A549 (cell line): ENCODE measurements at regions not wholly inside any gene's neighbourhood (a gene's known extent, or its start where the extent isn't known, plus 50 kb on each side); places are given as distances from the start of the nearest gene placed in this dataset.

Experiments used
- ATAC-seq, 2 experiments: fragments of 200-7000 bp in 1 of 2; fragments of >200 bp in 1 of 2; cut with Nextera tagmentation in 1 of 2; cut with Tn5 transposase in 1 of 2; 3 replicates each; pipeline versions ENCODE4 v1.8.0 to v1.9.1; 2018 to 2020; ENCODE audit warnings: mild to moderate bottlenecking in 1 of 2, moderate library complexity in 1 of 2
- CTCF ChIA-PET: fragments of 300-600 bp; sonication (Branson Sonifier 250); formaldehyde crosslinking; extraction: SDS; loops from one replicate; lab custom pipeline; 2021; ENCODE audit warnings: antibody characterized with exemption, inconsistent platforms; lab: Yijun Ruan, JAX
- POLR2A ChIA-PET: fragments of 350-600 bp; formaldehyde crosslinking; extraction: SDS; loops from one replicate; lab custom pipeline; 2021; ENCODE audit warnings: antibody characterized with exemption, inconsistent platforms; lab: Yijun Ruan, JAX
- DNase-seq, 2 experiments: peaks; one replicate each; pipeline versions ENCODE4 v3.0.0 to v3.0.0-alpha.2; 2011 to 2016; ENCODE audit warnings: low read depth in 1 of 2, low spot score in 1 of 2
- FAIRE-seq: peaks from 2 replicates; lab custom pipeline; 2011; peaks lifted over from hg19 to GRCh38; lab: Jason Lieb, UNC
- H3K27ac ChIP-seq, 2 experiments: fragments of >200 bp; sonication (Bioruptor Twin); formaldehyde crosslinking; 3 replicates each; pipeline ENCODE4 v1.5.1; 2016 to 2017
- H3K4me1 ChIP-seq: fragments of >200 bp; sonication (Bioruptor Twin); formaldehyde crosslinking; 3 replicates; pipeline ENCODE4 v1.6.1; 2016
- H3K4me2 ChIP-seq: fragments of >200 bp; sonication (Bioruptor Twin); formaldehyde crosslinking; 3 replicates; pipeline ENCODE4 v1.6.1; 2016
- H3K4me3 ChIP-seq: fragments of >200 bp; sonication (Bioruptor Twin); formaldehyde crosslinking; 3 replicates; pipeline ENCODE4 v1.5.1; 2016
- H3K9me3 ChIP-seq: fragments of >200 bp; sonication (Bioruptor Twin); formaldehyde crosslinking; 3 replicates; pipeline ENCODE4 v1.6.1; 2016
- BHLHE40 ChIP-seq: IDR thresholded peaks from 2 replicates; pipeline ENCODE4 v1.6.1; 2012; ENCODE audit warnings: low read depth, low read length, inconsistent platforms
- CBX8 ChIP-seq: fragments of 200-600 bp; sonication (generic); IDR thresholded peaks from 2 replicates; pipeline ENCODE4 v1.6.1; 2016
- CHD2 ChIP-seq: fragments of 150-350 bp; IDR thresholded peaks from 2 replicates; pipeline ENCODE4 v1.6.1; 2014; ENCODE audit warnings: low read length; ENCODE audit not compliant: partially characterized antibody
- CHD4 ChIP-seq: fragments of 200-600 bp; sonication (generic); IDR thresholded peaks from 2 replicates; pipeline ENCODE4 v1.6.1; 2016; ENCODE audit warnings: antibody characterized with exemption, mild to moderate bottlenecking, borderline replicate concordance
- E2F6 ChIP-seq: IDR thresholded peaks from 2 replicates; pipeline ENCODE4 v1.6.1; 2012; ENCODE audit warnings: low read depth, borderline replicate concordance
- FOSB ChIP-seq: fragments of 250-450 bp; sonication (Bioruptor Pico); IDR thresholded peaks from 2 replicates; pipeline ENCODE4 v1.5.0; 2020; ENCODE audit warnings: mild to moderate bottlenecking, moderate library complexity
- GATA3 ChIP-seq: IDR thresholded peaks from 2 replicates; pipeline ENCODE4 v1.6.1; 2012; ENCODE audit warnings: borderline replicate concordance
- HES2 ChIP-seq: fragments of >200 bp; sonication (Bioruptor Twin); formaldehyde crosslinking; IDR thresholded peaks from 2 replicates; pipeline ENCODE4 v1.6.1; 2016
- HEYL ChIP-seq: fragments of 250-450 bp; sonication (Bioruptor Pico); IDR thresholded peaks from 2 replicates; pipeline ENCODE4 v1.8.0; 2021; ENCODE audit warnings: mild to moderate bottlenecking, moderate library complexity
- HOXB5 ChIP-seq: fragments of 250-450 bp; sonication (Bioruptor Pico); IDR thresholded peaks from 2 replicates; pipeline ENCODE4 v1.5.0; 2020; ENCODE audit warnings: mild to moderate bottlenecking, moderate library complexity
- JUN ChIP-seq, 2 experiments: fragments of >200 bp; sonication (Bioruptor Twin); formaldehyde crosslinking; IDR thresholded peaks; 2 replicates in 1 of 2; 3 replicates in 1 of 2; pipeline ENCODE4 v1.6.1; 2016 to 2017
- JUNB ChIP-seq: fragments of >200 bp; sonication (Bioruptor Twin); formaldehyde crosslinking; IDR thresholded peaks from 2 replicates; pipeline ENCODE4 v1.6.1; 2016
- KDM1A ChIP-seq: fragments of 200-600 bp; sonication (generic); IDR thresholded peaks from 2 replicates; pipeline ENCODE4 v1.6.1; 2016; ENCODE audit warnings: low read depth, mild to moderate bottlenecking
- KDM5A ChIP-seq: fragments of 200-600 bp; sonication (generic); IDR thresholded peaks from 2 replicates; pipeline ENCODE4 v1.6.1; 2016; ENCODE audit warnings: antibody characterized with exemption, mild to moderate bottlenecking
- MAFK ChIP-seq: fragments of 450-650 bp; IDR thresholded peaks from 2 replicates; pipeline ENCODE4 v1.6.1; 2014; ENCODE audit not compliant: partially characterized antibody
- MAZ ChIP-seq: fragments of 150-350 bp; IDR thresholded peaks from 2 replicates; pipeline ENCODE4 v1.6.1; 2014; ENCODE audit warnings: antibody characterized with exemption, low read depth, low read length, borderline replicate concordance
- NPAS2 ChIP-seq: fragments of 250-450 bp; sonication (Bioruptor Pico); IDR thresholded peaks from 2 replicates; pipeline ENCODE4 v1.8.0; 2022; ENCODE audit warnings: mild to moderate bottlenecking, moderate library complexity, borderline replicate concordance
- NR3C1 ChIP-seq: fragments of >200 bp; sonication (Bioruptor Twin); formaldehyde crosslinking; IDR thresholded peaks from 3 replicates; pipeline ENCODE4 v1.6.1; 2017
- POLR2A ChIP-seq: IDR thresholded peaks from 2 replicates; pipeline ENCODE4 v1.6.1; 2012; ENCODE audit warnings: mild to moderate bottlenecking, low read length
- RARB ChIP-seq: fragments of 250-450 bp; sonication (Bioruptor Pico); IDR thresholded peaks from 2 replicates; pipeline ENCODE4 v1.8.0; 2021; ENCODE audit warnings: mild to moderate bottlenecking, moderate library complexity
- REST ChIP-seq: fragments of 200-600 bp; sonication (generic); IDR thresholded peaks from 2 replicates; pipeline ENCODE4 v1.6.1; 2016; ENCODE audit warnings: antibody characterized with exemption, mild to moderate bottlenecking, moderate library complexity
- RFX5 ChIP-seq: fragments of 450-650 bp; IDR thresholded peaks from 2 replicates; pipeline ENCODE4 v1.7.1; 2014; ENCODE audit warnings: antibody characterized with exemption, mild to moderate bottlenecking, moderate library complexity
- RNF2 ChIP-seq: fragments of 200-600 bp; sonication (generic); IDR thresholded peaks from 2 replicates; pipeline ENCODE4 v1.6.1; 2016; ENCODE audit warnings: low read depth, mild to moderate bottlenecking, antibody characterized with exemption, moderate library complexity, borderline replicate concordance
- ZC3H11A ChIP-seq: fragments of 450-650 bp; IDR thresholded peaks from 2 replicates; pipeline ENCODE4 v1.6.1; 2014; ENCODE audit warnings: antibody characterized with exemption, mild to moderate bottlenecking
- WGBS: methylation state at CpG from one replicate; pipeline ENCODE4 v1.1.6; 2017; ENCODE audit errors: missing lambda C conversion rate; 5-methylcytosine and 5-hydroxymethylcytosine counted together
- TF ChIP-seq, protein P1 (sequence below): fragments of 250-450 bp; sonication (Bioruptor Pico); IDR thresholded peaks from 2 replicates; pipeline ENCODE4 v1.5.0; 2020; ENCODE audit warnings: low read depth, mild to moderate bottlenecking, moderate library complexity
- TF ChIP-seq, protein P2 (sequence below): fragments of 250-450 bp; sonication (Bioruptor Pico); IDR thresholded peaks from 2 replicates; pipeline ENCODE4 v1.5.0; 2021; ENCODE audit warnings: mild to moderate bottlenecking, moderate library complexity, borderline replicate concordance
- TF ChIP-seq, protein P3 (sequence below): IDR thresholded peaks from 2 replicates; pipeline ENCODE4 v1.6.1; 2012

GRCh38 chr10:42954766-42955492 lies 121.9 kb upstream of the RET start:
- H3K4me3 ChIP-seq, result no peak overlapping the region
- 0% methylated on average over 1 of the region's 4 CpGs for WGBS
- H3K27ac ChIP-seq, result no peak overlapping the region
- POLR2A ChIA-PET, result no interaction called here
- FAIRE-seq, result no peak
- no peak for ATAC-seq
- TF ChIP-seq HEYL (CRISPR knock-in tag) (no peak), POLR2A (no peak), NR3C1 (no peak), JUN (IDR thresholded peaks at IDR 0.05) (no peak), RARB (no peak), JUNB (no peak), ZC3H11A (no peak), BHLHE40 (no peak), MAFK (no peak), HES2 (no peak), NPAS2 (CRISPR knock-in tag) (no peak), GATA3 (no peak), MAZ (no peak), RNF2 (no peak), REST (no peak), CHD4 (no peak)
- TF ChIP-seq, protein P1, sequence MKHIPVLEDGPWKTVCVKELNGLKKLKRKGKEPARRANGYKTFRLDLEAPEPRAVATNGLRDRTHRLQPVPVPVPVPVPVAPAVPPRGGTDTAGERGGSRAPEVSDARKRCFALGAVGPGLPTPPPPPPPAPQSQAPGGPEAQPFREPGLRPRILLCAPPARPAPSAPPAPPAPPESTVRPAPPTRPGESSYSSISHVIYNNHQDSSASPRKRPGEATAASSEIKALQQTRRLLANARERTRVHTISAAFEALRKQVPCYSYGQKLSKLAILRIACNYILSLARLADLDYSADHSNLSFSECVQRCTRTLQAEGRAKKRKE (CRISPR knock-in tag), result no peak
- TF ChIP-seq, protein P2, sequence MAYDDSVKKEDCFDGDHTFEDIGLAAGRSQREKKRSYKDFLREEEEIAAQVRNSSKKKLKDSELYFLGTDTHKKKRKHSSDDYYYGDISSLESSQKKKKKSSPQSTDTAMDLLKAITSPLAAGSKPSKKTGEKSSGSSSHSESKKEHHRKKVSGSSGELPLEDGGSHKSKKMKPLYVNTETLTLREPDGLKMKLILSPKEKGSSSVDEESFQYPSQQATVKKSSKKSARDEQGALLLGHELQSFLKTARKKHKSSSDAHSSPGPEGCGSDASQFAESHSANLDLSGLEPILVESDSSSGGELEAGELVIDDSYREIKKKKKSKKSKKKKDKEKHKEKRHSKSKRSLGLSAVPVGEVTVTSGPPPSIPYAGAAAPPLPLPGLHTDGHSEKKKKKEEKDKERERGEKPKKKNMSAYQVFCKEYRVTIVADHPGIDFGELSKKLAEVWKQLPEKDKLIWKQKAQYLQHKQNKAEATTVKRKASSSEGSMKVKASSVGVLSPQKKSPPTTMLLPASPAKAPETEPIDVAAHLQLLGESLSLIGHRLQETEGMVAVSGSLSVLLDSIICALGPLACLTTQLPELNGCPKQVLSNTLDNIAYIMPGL (CRISPR knock-in tag), result no peak
- no peaks in the 10 kb centered on the region for H3K4me1 ChIP-seq
- CTCF ChIA-PET, result no interaction called here
- no peak overlapping the region for H3K4me2 ChIP-seq
- H3K9me3 ChIP-seq, result no peaks in the 10 kb centered on the region; the same call in 2 of the 3 replicates
- DNase-seq, result no peak

- ATAC-seq (no peak), FAIRE-seq (no peak), DNase-seq (no peak)
- TF ChIP-seq CBX8, result no peak
- no peak for TF ChIP-seq FOSB (CRISPR knock-in tag)
- TF ChIP-seq REST, result no peak
- TF ChIP-seq KDM5A, result no peak
- TF ChIP-seq E2F6, result no peak
- no peak for TF ChIP-seq MAFK
- TF ChIP-seq HOXB5 (CRISPR knock-in tag), result no peak
- TF ChIP-seq, protein P3, sequence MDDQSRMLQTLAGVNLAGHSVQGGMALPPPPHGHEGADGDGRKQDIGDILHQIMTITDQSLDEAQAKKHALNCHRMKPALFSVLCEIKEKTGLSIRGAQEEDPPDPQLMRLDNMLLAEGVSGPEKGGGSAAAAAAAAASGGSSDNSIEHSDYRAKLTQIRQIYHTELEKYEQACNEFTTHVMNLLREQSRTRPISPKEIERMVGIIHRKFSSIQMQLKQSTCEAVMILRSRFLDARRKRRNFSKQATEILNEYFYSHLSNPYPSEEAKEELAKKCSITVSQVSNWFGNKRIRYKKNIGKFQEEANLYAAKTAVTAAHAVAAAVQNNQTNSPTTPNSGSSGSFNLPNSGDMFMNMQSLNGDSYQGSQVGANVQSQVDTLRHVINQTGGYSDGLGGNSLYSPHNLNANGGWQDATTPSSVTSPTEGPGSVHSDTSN, result no peak
- no peak for TF ChIP-seq CHD2
- no peak for TF ChIP-seq KDM1A
- TF ChIP-seq RFX5, result no peak
- H3K4me3 ChIP-seq, result no peak overlapping the region
- H3K4me2 ChIP-seq, result no peak overlapping the region
- CTCF ChIA-PET, result no interaction called here
- 55% methylated on average over 3 of the region's 3 CpGs for WGBS
- H3K4me1 ChIP-seq, result no peaks in the 10 kb centered on the region
- POLR2A ChIA-PET, result no interaction called here
- no peak overlapping the region for H3K27ac ChIP-seq
- no peaks in the 10 kb centered on the region; the same call in 2 of the 3 replicates for H3K9me3 ChIP-seq
Measured at GRCh38 chr10:42955493-42955889, 121.4 kb upstream of the RET start.
